Lung (tissue), 11 donors: ENCODE measurements at regions not wholly inside any gene's neighbourhood (a gene's known extent, or its start where the extent isn't known, plus 50 kb on each side); places are given as distances from the start of the nearest gene placed in this dataset.

Experiments used
- ATAC-seq: fragments of 200-7000 bp; cut with Tn5 transposase; one replicate; pipeline ENCODE4 v1.9.1; 2020; ENCODE audit warnings: moderate number of reproducible peaks; ENCODE audit not compliant: insufficient read depth, low FRiP score
- DNase-seq, 3 donors: peaks; one replicate each; pipeline ENCODE4 v3.0.0-alpha.2; 2013 to 2017
- H3K27ac ChIP-seq, 2 donors: one replicate each; pipeline ENCODE4 v1.5.1; 2013; ENCODE audit warnings: mild to moderate bottlenecking in 2 of 2, moderate library complexity in 2 of 2, control low read depth in 1 of 2, inconsistent platforms in 1 of 2, low read depth in 1 of 2, low read length in 1 of 2
- H3K27me3 ChIP-seq, 3 donors: one replicate each; pipeline ENCODE4 v1.5.1; 2013; ENCODE audit warnings: low read length in 2 of 3; ENCODE audit not compliant: control insufficient read depth in 3 of 3, insufficient read depth in 3 of 3
- H3K36me3 ChIP-seq, 4 donors: one replicate each; pipeline ENCODE4 v1.5.1; 2013; ENCODE audit warnings: low read length in 4 of 4, mild to moderate bottlenecking in 1 of 4, moderate library complexity in 1 of 4; ENCODE audit not compliant: control insufficient read depth in 4 of 4, insufficient read depth in 4 of 4
- H3K4me1 ChIP-seq, 5 donors: one replicate each; pipeline ENCODE4 v1.5.1; 2013; ENCODE audit warnings: low read length in 5 of 5, mild to moderate bottlenecking in 2 of 5, moderate library complexity in 1 of 5; ENCODE audit not compliant: control insufficient read depth in 5 of 5, insufficient read depth in 5 of 5
- H3K4me3 ChIP-seq: one replicate; pipeline ENCODE4 v1.5.1; 2013; ENCODE audit warnings: mild to moderate bottlenecking, control low read depth, moderate library complexity
- H3K9ac ChIP-seq, 2 donors: one replicate each; pipeline ENCODE4 v1.5.1; 2013; ENCODE audit warnings: low read length in 2 of 2, control low read depth in 1 of 2; ENCODE audit not compliant: insufficient read depth in 1 of 2
- H3K9me3 ChIP-seq, 4 donors: one replicate each; pipeline ENCODE4 v1.5.1; 2013; ENCODE audit warnings: low read length in 3 of 4, mild to moderate bottlenecking in 1 of 4, moderate library complexity in 1 of 4; ENCODE audit not compliant: control insufficient read depth in 4 of 4, insufficient read depth in 3 of 4
- CTCF ChIP-seq: IDR thresholded peaks from 2 replicates; pipeline ENCODE4 v1.5.1; 2012; ENCODE audit warnings: mild to moderate bottlenecking; ENCODE audit errors: control extremely low read depth, extremely low read depth
- WGBS, 2 donors: extraction: QIAGEN DNeasy Blood & Tissue Kit; methylation state at CpG; one replicate each; pipeline ENCODE4 v1.1.7; 2013; 5-methylcytosine and 5-hydroxymethylcytosine counted together
- donor health status: control.
- donor health status: control.
- donor health status: Bipolar disorder and iron deficiency.
- donor health status: healthy.
- donor health status: DM: yes; HTN: yes; CAD: no.

GRCh38 chr10:113978802-113979201 is 64.9 kb upstream of the ADRB1 start:
- no peak for TF ChIP-seq CTCF
- Histone ChIP-seq H3K27ac (peak overlapping the region in 1 of 2 donors; percentile 58), H3K4me3 (no peak overlapping the region), H3K9ac (no peak overlapping the region), H3K27me3 (no peaks in the 10 kb centered on the region), H3K36me3 (no peaks in the 10 kb centered on the region), H3K4me1 (peaks cover 0 to 8% (median 0%) of the 10 kb centered on the region in 5 donors), H3K9me3 (no peaks in the 10 kb centered on the region)
- WGBS, 2 donors = 94 to 97% methylated on average over 9 of the region's 9 CpGs
- DNase-seq (no peak), ATAC-seq (no peak)

DNA sequence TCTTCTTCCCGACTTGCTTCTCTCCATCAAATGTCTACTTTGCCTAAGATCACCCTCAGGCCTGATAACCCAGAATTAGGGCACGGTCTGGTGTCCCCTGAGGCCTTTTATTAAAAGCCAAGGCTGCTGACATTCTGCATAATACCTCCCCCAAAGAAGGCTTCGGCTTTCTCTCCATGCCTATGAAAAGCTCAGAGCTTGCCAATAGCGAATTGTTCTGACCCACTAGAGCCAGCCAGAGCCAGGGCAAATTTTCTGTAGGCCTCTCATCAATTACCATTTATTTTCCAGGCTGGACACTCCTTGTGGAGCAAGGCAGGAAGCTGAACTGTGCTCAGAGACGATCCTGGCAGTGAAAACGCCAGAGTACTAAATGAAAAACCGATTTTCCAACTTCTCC is 64.3 kb upstream of the ADRB1 start:
- 92% methylated on average over 7 of the region's 7 CpGs for WGBS, 2 donors
- no peak for ATAC-seq
- H3K27me3 ChIP-seq = no peaks in the 10 kb centered on the region
- H3K4me3 ChIP-seq = no peak overlapping the region
- H3K27ac ChIP-seq = peak overlapping the region in 1 of 2 donors; percentile 58
- no peak overlapping the region for H3K9ac ChIP-seq
- TF ChIP-seq CTCF = no peak
- H3K9me3 ChIP-seq = no peaks in the 10 kb centered on the region
- peaks cover 0 to 8% (median 0%) of the 10 kb centered on the region in 5 donors for H3K4me1 ChIP-seq
- H3K36me3 ChIP-seq = no peaks in the 10 kb centered on the region
- DNase-seq = no peak

DNA sequence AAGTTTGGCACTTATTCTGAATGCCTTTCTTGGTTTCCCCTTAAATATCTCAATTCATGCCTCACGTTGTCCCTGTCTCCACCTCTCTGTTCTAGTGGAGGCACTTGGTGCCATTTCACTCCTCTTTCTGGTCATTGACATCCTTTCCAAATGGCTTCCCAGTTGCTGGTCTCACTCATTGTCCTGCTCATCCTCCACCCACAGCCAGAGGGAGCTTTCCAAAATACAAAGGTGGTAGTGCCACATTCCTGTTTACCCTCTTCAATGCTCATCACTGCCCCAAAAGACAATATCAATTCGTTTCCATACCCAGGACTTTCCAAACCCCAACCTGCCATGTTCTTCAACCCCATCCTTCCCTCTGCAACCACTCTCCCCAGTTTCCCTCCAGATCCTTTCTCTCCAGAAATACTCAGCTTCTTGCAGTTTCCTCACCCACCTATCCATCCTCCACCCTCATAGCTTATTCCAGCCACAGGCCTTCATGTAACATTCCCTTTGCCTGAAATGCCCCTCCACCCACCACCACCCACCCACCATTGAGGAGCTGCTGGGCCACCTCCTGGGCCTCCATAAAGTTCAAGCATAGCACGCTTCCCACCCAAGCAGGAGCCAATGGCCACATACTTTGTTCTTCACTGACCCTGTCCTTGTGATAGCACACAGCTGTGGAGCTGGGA is 63.1 kb upstream of the ADRB1 start:
- peaks cover 0 to 8% (median 0%) of the 10 kb centered on the region in 5 donors for H3K4me1 ChIP-seq
- no peak for ATAC-seq
- H3K27ac ChIP-seq = no peak overlapping the region
- WGBS, 2 donors = 84 to 91% methylated on average over 3 of the region's 3 CpGs
- TF ChIP-seq CTCF = no peak
- H3K4me3 ChIP-seq = no peak overlapping the region
- no peaks in the 10 kb centered on the region for H3K27me3 ChIP-seq
- H3K9ac ChIP-seq = no peak overlapping the region
- DNase-seq = no peak
- H3K36me3 ChIP-seq = no peaks in the 10 kb centered on the region
- no peaks in the 10 kb centered on the region for H3K9me3 ChIP-seq

GRCh38 chr10:113982296-113982695 is 61.4 kb upstream of the ADRB1 start:
- no peaks in the 10 kb centered on the region for H3K36me3 ChIP-seq
- DNase-seq = no peak
- H3K9ac ChIP-seq = no peak overlapping the region
- H3K4me3 ChIP-seq = no peak overlapping the region
- no peaks in the 10 kb centered on the region for H3K27me3 ChIP-seq
- TF ChIP-seq CTCF = no peak
- peak overlapping the region in 1 of 2 donors; percentile 55 for H3K27ac ChIP-seq
- no peak for ATAC-seq
- H3K4me1 ChIP-seq = peaks cover 0 to 8% (median 0%) of the 10 kb centered on the region in 5 donors
- H3K9me3 ChIP-seq = no peaks in the 10 kb centered on the region
